ENCODE measurements at regions not wholly inside any gene's neighbourhood (a gene's known extent, or its start where the extent isn't known, plus 50 kb on each side); places are given as distances from the start of the nearest gene placed in this dataset.

GRCh38 chr3:86702381-86702958, 288.5 kb downstream of the VGLL3 start:
- no peak overlapping the region for H3K4me3 ChIP-seq
- no peaks in the 10 kb centered on the region for H3K4me1 ChIP-seq
- no peak overlapping the region for H3K27ac ChIP-seq
- H3K27me3 ChIP-seq: no peaks in the 10 kb centered on the region
- H4K20me1 ChIP-seq: no peaks in the 10 kb centered on the region
- H3K4me2 ChIP-seq: no peak overlapping the region
- H3K9ac ChIP-seq: no peak overlapping the region
- no peak for TF ChIP-seq Cebpa-rat (IDR thresholded peaks at IDR 0.05)
- no peaks in the 10 kb centered on the region for H3K36me3 ChIP-seq
- H3K9me3 ChIP-seq (replicated peaks in 1 of 11): peaks cover 0 to 9% (median 6%) of the 10 kb centered on the region in 11 experiments; a peak in 12 of 22 replicates

GRCh38 chr3:86695752-86696151, 295.2 kb downstream of the VGLL3 start:
- Histone ChIP-seq H3K9me3 (replicated peaks in 1 of 11) (no peaks in the 10 kb centered on the region), H3K27me3 (no peaks in the 10 kb centered on the region), H3K4me2 (no peak overlapping the region), H3K4me3 (no peak overlapping the region), H3K4me1 (no peaks in the 10 kb centered on the region), H3K36me3 (no peaks in the 10 kb centered on the region), H3K27ac (no peak overlapping the region), H3K9ac (no peak overlapping the region), H4K20me1 (no peaks in the 10 kb centered on the region)
- TF ChIP-seq Cebpa-rat (IDR thresholded peaks at IDR 0.05): no peak

- no peak for TF ChIP-seq Cebpa-rat (IDR thresholded peaks at IDR 0.05)
- Histone ChIP-seq H4K20me1 (no peaks in the 10 kb centered on the region), H3K9me3 (replicated peaks in 1 of 11) (peaks cover 4 to 16% (median 10%) of the 10 kb centered on the region in 11 experiments; a peak in 17 of 22 replicates), H3K9ac (no peak overlapping the region), H3K36me3 (no peaks in the 10 kb centered on the region), H3K27ac (no peak overlapping the region), H3K4me2 (no peak overlapping the region), H3K27me3 (no peaks in the 10 kb centered on the region), H3K4me1 (no peaks in the 10 kb centered on the region), H3K4me3 (no peak overlapping the region)
Observed at GRCh38 chr3:86673991-86674390, 317.0 kb downstream of the VGLL3 start.

- H3K9me3 ChIP-seq (replicated peaks in 1 of 11): no peaks in the 10 kb centered on the region
- H3K4me1 ChIP-seq: no peaks in the 10 kb centered on the region
- H3K9ac ChIP-seq: no peak overlapping the region
- no peaks in the 10 kb centered on the region for H3K36me3 ChIP-seq
- H4K20me1 ChIP-seq: no peaks in the 10 kb centered on the region
- H3K27me3 ChIP-seq: no peaks in the 10 kb centered on the region
- TF ChIP-seq Cebpa-rat (IDR thresholded peaks at IDR 0.05): no peak
- no peak overlapping the region for H3K4me2 ChIP-seq
- no peak overlapping the region for H3K27ac ChIP-seq
- H3K4me3 ChIP-seq: no peak overlapping the region
Observed at GRCh38 chr3:86661817-86662216, 329.1 kb downstream of the VGLL3 start.

- H3K27ac ChIP-seq: no peak overlapping the region
- H3K4me3 ChIP-seq: no peak overlapping the region
- H4K20me1 ChIP-seq: no peaks in the 10 kb centered on the region
- no peaks in the 10 kb centered on the region for H3K36me3 ChIP-seq
- H3K4me1 ChIP-seq: no peaks in the 10 kb centered on the region
- H3K4me2 ChIP-seq: no peak overlapping the region
- no peaks in the 10 kb centered on the region for H3K27me3 ChIP-seq
- H3K9ac ChIP-seq: no peak overlapping the region
- no peaks in the 10 kb centered on the region for H3K9me3 ChIP-seq (replicated peaks in 1 of 11)
- TF ChIP-seq Cebpa-rat (IDR thresholded peaks at IDR 0.05): 0 out of 22 replicates have a peak, but pooled peaks of 1 of the 11 experiments have one; percentile 12
Observed at GRCh38 chr3:86658876-86659275, 332.1 kb downstream of the VGLL3 start.

GRCh38 chr3:86654806-86655460, 336.0 kb downstream of the VGLL3 start:
- H3K27ac ChIP-seq: no peak overlapping the region
- no peaks in the 10 kb centered on the region for H3K4me1 ChIP-seq
- H3K36me3 ChIP-seq: no peaks in the 10 kb centered on the region
- H3K9ac ChIP-seq: no peak overlapping the region
- H3K4me2 ChIP-seq: no peak overlapping the region
- no peak for TF ChIP-seq Cebpa-rat (IDR thresholded peaks at IDR 0.05)
- H3K4me3 ChIP-seq: no peak overlapping the region
- no peaks in the 10 kb centered on the region for H4K20me1 ChIP-seq
- no peaks in the 10 kb centered on the region for H3K27me3 ChIP-seq
- H3K9me3 ChIP-seq (replicated peaks in 1 of 11): no peaks in the 10 kb centered on the region

- Histone ChIP-seq H3K4me2 (no peak overlapping the region), H3K4me1 (no peaks in the 10 kb centered on the region), H4K20me1 (no peaks in the 10 kb centered on the region), H3K9me3 (replicated peaks in 1 of 11) (no peaks in the 10 kb centered on the region), H3K36me3 (no peaks in the 10 kb centered on the region), H3K27ac (no peak overlapping the region), H3K4me3 (no peak overlapping the region), H3K9ac (no peak overlapping the region), H3K27me3 (no peaks in the 10 kb centered on the region)
- TF ChIP-seq Cebpa-rat (IDR thresholded peaks at IDR 0.05): no peak
Observed at GRCh38 chr3:86653661-86654205, 337.2 kb downstream of the VGLL3 start.

GRCh38 chr3:86648087-86648486, 342.9 kb downstream of the VGLL3 start:
- no peak overlapping the region for H3K27ac ChIP-seq
- H3K4me2 ChIP-seq: no peak overlapping the region
- no peaks in the 10 kb centered on the region for H3K9me3 ChIP-seq (replicated peaks in 1 of 11)
- no peak for TF ChIP-seq Cebpa-rat (IDR thresholded peaks at IDR 0.05)
- no peaks in the 10 kb centered on the region for H3K27me3 ChIP-seq
- H3K9ac ChIP-seq: no peak overlapping the region
- H3K4me3 ChIP-seq: no peak overlapping the region
- H3K4me1 ChIP-seq: no peaks in the 10 kb centered on the region
- no peaks in the 10 kb centered on the region for H4K20me1 ChIP-seq
- no peaks in the 10 kb centered on the region for H3K36me3 ChIP-seq

GRCh38 chr3:86645756-86646155, 345.2 kb downstream of the VGLL3 start:
- H4K20me1 ChIP-seq: no peaks in the 10 kb centered on the region
- no peak overlapping the region for H3K4me2 ChIP-seq
- no peaks in the 10 kb centered on the region for H3K4me1 ChIP-seq
- H3K9me3 ChIP-seq (replicated peaks in 1 of 11): no peaks in the 10 kb centered on the region
- no peak overlapping the region for H3K9ac ChIP-seq
- H3K36me3 ChIP-seq: no peaks in the 10 kb centered on the region
- no peak for TF ChIP-seq Cebpa-rat (IDR thresholded peaks at IDR 0.05)
- H3K27ac ChIP-seq: no peak overlapping the region
- no peaks in the 10 kb centered on the region for H3K27me3 ChIP-seq
- H3K4me3 ChIP-seq: no peak overlapping the region

GRCh38 chr3:86634361-86634760, 356.6 kb downstream of the VGLL3 start:
- no peak overlapping the region for H3K27ac ChIP-seq
- 0 out of 22 replicates have a peak, but pooled peaks cover 0 to 6% (median 0%) of the 10 kb centered on the region in 11 experiments for H3K9me3 ChIP-seq (replicated peaks in 1 of 11)
- no peak overlapping the region for H3K9ac ChIP-seq
- H3K27me3 ChIP-seq: no peaks in the 10 kb centered on the region
- H3K36me3 ChIP-seq: no peaks in the 10 kb centered on the region
- no peaks in the 10 kb centered on the region for H4K20me1 ChIP-seq
- H3K4me1 ChIP-seq: no peaks in the 10 kb centered on the region
- no peak for TF ChIP-seq Cebpa-rat (IDR thresholded peaks at IDR 0.05)
- no peak overlapping the region for H3K4me2 ChIP-seq
- no peak overlapping the region for H3K4me3 ChIP-seq

Measured in BLaER1 treated with 17β-estradiol and CSF1 and Interleukin-3, amounts not matched to agents 10 nM and 100 nM (cell line).